DMS53 treated with DMSO at 0.1 percent for 48 hours (cell line): ENCODE measurements at regions not wholly inside any gene's neighbourhood (a gene's known extent, or its start where the extent isn't known, plus 50 kb on each side); places are given as distances from the start of the nearest gene placed in this dataset.

Experiments
- DNase-seq: peaks from one replicate; lab custom pipeline; 2025; ENCODE audit not compliant: unreplicated experiment; lab: John Stamatoyannopoulos, UW

- DNase-seq: no peak
Measured at GRCh38 chr2:66382091-66382490, 52.8 kb upstream of the MEIS1 start.

- no peak for DNase-seq
Measured at GRCh38 chr2:66379473-66379872, 55.5 kb upstream of the MEIS1 start.

- DNase-seq: no peak
Measured at GRCh38 chr2:66377832-66378231, 57.1 kb upstream of the MEIS1 start.

GRCh38 chr2:66370824-66371223, 64.1 kb upstream of the MEIS1 start:
- no peak for DNase-seq

- DNase-seq: no peak
Measured at GRCh38 chr2:66366619-66367018, 68.3 kb upstream of the MEIS1 start.

- no peak for DNase-seq
Measured at GRCh38 chr2:66364495-66365333, 70.2 kb upstream of the MEIS1 start.

- DNase-seq: no peak
Measured at GRCh38 chr2:66362701-66363100, 72.2 kb upstream of the MEIS1 start.

- no peak for DNase-seq
Measured at GRCh38 chr2:66346231-66346664, 88.7 kb upstream of the MEIS1 start.

GRCh38 chr2:66344087-66344663, 90.8 kb upstream of the MEIS1 start:
- no peak for DNase-seq

GRCh38 chr2:66343259-66343658, 91.7 kb upstream of the MEIS1 start:
- no peak for DNase-seq

GRCh38 chr2:66340521-66340920, 94.4 kb upstream of the MEIS1 start:
- DNase-seq: no peak

- peak; percentile 33 for DNase-seq
Measured at GRCh38 chr2:66334237-66335029, 100.5 kb upstream of the MEIS1 start.

GRCh38 chr2:66331176-66331575, 103.7 kb upstream of the MEIS1 start:
- no peak for DNase-seq

GRCh38 chr2:66329081-66329605, 105.8 kb upstream of the MEIS1 start:
- DNase-seq: no peak

- no peak for DNase-seq
Measured at GRCh38 chr2:66327066-66327740, 107.7 kb upstream of the MEIS1 start.

GRCh38 chr2:66324909-66325528, 109.9 kb upstream of the MEIS1 start:
- no peak for DNase-seq

GRCh38 chr2:66324356-66324755, 110.6 kb upstream of the MEIS1 start:
- no peak for DNase-seq

GRCh38 chr2:66323406-66323805, 111.5 kb upstream of the MEIS1 start:
- DNase-seq: no peak

- DNase-seq: no peak
Measured at GRCh38 chr2:66322506-66323260, 112.2 kb upstream of the MEIS1 start.

GRCh38 chr2:66318009-66318561, 116.8 kb upstream of the MEIS1 start:
- DNase-seq: no peak
